ENCODE measurements at regions not wholly inside any gene's neighbourhood (a gene's known extent, or its start where the extent isn't known, plus 50 kb on each side); places are given as distances from the start of the nearest gene placed in this dataset.

GRCh38 chr3:194081826-194082225, 54.1 kb upstream of the HES1 start:
- no peak for TF ChIP-seq EZH2 (IDR thresholded peaks at IDR 0.05; ENCODE audit: borderline replicate concordance)
- no peak for TF ChIP-seq CTCF (IDR thresholded peaks at IDR 0.05; ENCODE audit: poor library complexity)
- TF ChIP-seq EZH2phosphoT487 (IDR thresholded peaks at IDR 0.05; ENCODE audit: low read depth, severe bottlenecking, unreplicated experiment): no peak

Data from hepatocyte (in vitro differentiated cells).